OCI-LY7 (cell line): ENCODE measurements at regions not wholly inside any gene's neighbourhood (a gene's known extent, or its start where the extent isn't known, plus 50 kb on each side); places are given as distances from the start of the nearest gene placed in this dataset.

Source experiments
- BruUV-seq: library from RNA; stranded (reverse); fragments of 400-500 nt; replicated peaks from 2 replicates; lab custom pipeline; 2021; lab: Mats Ljungman, UMichigan
- CTCF ChIA-PET: fragments of 300-600 bp; sonication (Branson Sonifier 250); formaldehyde crosslinking; loops from one replicate; lab custom pipeline; 2022; ENCODE audit warnings: antibody characterized with exemption; ENCODE audit not compliant: unreplicated experiment; lab: Charles Lee
- POLR2A ChIA-PET: fragments of 300-600 bp; sonication (Branson Sonifier 250); formaldehyde crosslinking; loops from one replicate; lab custom pipeline; 2022; ENCODE audit warnings: antibody characterized with exemption; lab: Charles Lee
- DNase-seq: peaks from one replicate; pipeline ENCODE4 v3.0.0-alpha.2; 2015; ENCODE audit warnings: low spot score
- H2AFZ ChIP-seq: fragments of 200-600 bp; sonication (generic), shearing (Covaris generic); 2 replicates; pipeline ENCODE4 v1.6.1; 2014; ENCODE audit warnings: mild to moderate bottlenecking, antibody characterized with exemption, low read length, moderate library complexity
- H3K27ac ChIP-seq: fragments of 200-600 bp; sonication (generic); 2 replicates; pipeline ENCODE4 v1.5.1; 2014; ENCODE audit warnings: mixed run types, low read depth, mild to moderate bottlenecking, moderate library complexity, low read length, inconsistent platforms; ENCODE audit not compliant: poor library complexity, severe bottlenecking
- H3K36me3 ChIP-seq: fragments of 200-600 bp; sonication (generic); 2 replicates; pipeline ENCODE4 v1.6.1; 2014; ENCODE audit warnings: mild to moderate bottlenecking, antibody characterized with exemption, low read length, moderate library complexity, mixed read lengths; ENCODE audit not compliant: insufficient read depth
- H3K4me1 ChIP-seq: fragments of 200-600 bp; sonication (generic); 2 replicates; pipeline ENCODE4 v1.5.1; 2014; ENCODE audit warnings: mild to moderate bottlenecking, low read length; ENCODE audit not compliant: insufficient read depth, poor library complexity, severe bottlenecking
- H3K4me2 ChIP-seq: fragments of 200-600 bp; sonication (generic); 2 replicates; pipeline ENCODE4 v1.6.1; 2014; ENCODE audit warnings: mild to moderate bottlenecking, low read length
- H3K4me3 ChIP-seq: fragments of 200-600 bp; sonication (generic); 2 replicates; pipeline ENCODE4 v1.5.1; 2014; ENCODE audit warnings: mild to moderate bottlenecking, low read depth, low read length; ENCODE audit not compliant: poor library complexity, severe bottlenecking
- H3K79me2 ChIP-seq: fragments of 200-600 bp; sonication (generic); 2 replicates; pipeline ENCODE4 v1.6.1; 2016; ENCODE audit warnings: low read depth, mild to moderate bottlenecking, low read length, moderate library complexity, mixed read lengths; ENCODE audit not compliant: insufficient read depth
- H3K9me2 ChIP-seq: fragments of 200-600 bp; sonication (generic); 2 replicates; pipeline ENCODE4 v1.6.1; 2016; ENCODE audit warnings: mild to moderate bottlenecking, low read length, mixed read lengths; ENCODE audit not compliant: insufficient read depth
- H3K9me3 ChIP-seq: fragments of 200-600 bp; sonication (generic); 2 replicates; pipeline ENCODE4 v1.6.1; 2014; ENCODE audit warnings: mild to moderate bottlenecking, mixed run types, low read length, mixed read lengths
- H4K20me1 ChIP-seq: fragments of 200-600 bp; sonication (generic); 2 replicates; pipeline ENCODE4 v1.6.1; 2014; ENCODE audit warnings: mild to moderate bottlenecking, antibody characterized with exemption, low read length, moderate library complexity, mixed read lengths; ENCODE audit not compliant: insufficient read depth
- CTCF ChIP-seq: fragments of 200-600 bp; sonication (generic); conservative IDR thresholded peaks from 2 replicates; pipeline ENCODE4 v1.5.1; 2014; ENCODE audit warnings: mild to moderate bottlenecking, antibody characterized with exemption, low read length, moderate library complexity, mixed read lengths
- EZH2phosphoT487 ChIP-seq: fragments of 200-600 bp; sonication (generic); IDR thresholded peaks from 2 replicates; pipeline ENCODE4 v1.6.1; 2018; ENCODE audit warnings: low read depth, borderline replicate concordance, mild to moderate bottlenecking, mixed run types, antibody characterized with exemption, low read length, moderate library complexity, mixed read lengths
- intact Hi-C: fragments of 100-400 bp; cut with micrococcal nuclease; formaldehyde crosslinking; loops from one replicate; pipeline ENCODE4 v1.10.0; 2022; ENCODE audit not compliant: unreplicated experiment

GRCh38 chr7:155992974-155993373 is 180.7 kb upstream of the SHH start:
- ChIA-PET CTCF (no interaction called here), POLR2A (interaction anchor here (0.5 kb wide), 1 partner anchor 32 kb away, joined by 3 read pairs; no protein-coding TSS in a partner anchor)

GRCh38 chr7:155992538-155992937 is 180.3 kb upstream of the SHH start:
- H3K4me2 ChIP-seq = no peak overlapping the region
- peaks cover 9% of the 10 kb centered on the region for H3K4me1 ChIP-seq
- CTCF ChIA-PET = no interaction called here
- no peak for TF ChIP-seq EZH2phosphoT487
- TF ChIP-seq CTCF = no peak
- BruUV-seq = no TSS peak
- H3K4me3 ChIP-seq = no peak overlapping the region
- no peaks in the 10 kb centered on the region for H3K9me3 ChIP-seq
- no peak for DNase-seq
- intact Hi-C loops = no loop called here
- H3K79me2 ChIP-seq = no peaks in the 10 kb centered on the region
- H3K36me3 ChIP-seq = no peaks in the 10 kb centered on the region
- no peaks in the 10 kb centered on the region for H3K9me2 ChIP-seq
- no peak overlapping the region for H3K27ac ChIP-seq
- no peak overlapping the region for H2AFZ ChIP-seq
- H4K20me1 ChIP-seq = no peaks in the 10 kb centered on the region
- POLR2A ChIA-PET = interaction anchor here (0.5 kb wide), 1 partner anchor 32 kb away, joined by 3 read pairs; no protein-coding TSS in a partner anchor

More at GRCh38 chr7:155992974-155993373, 180.7 kb upstream of the SHH start:
- no peak for TF ChIP-seq EZH2phosphoT487
- TF ChIP-seq CTCF = no peak
- no peak overlapping the region for H3K4me3 ChIP-seq
- H3K27ac ChIP-seq = no peak overlapping the region
- no peaks in the 10 kb centered on the region for H4K20me1 ChIP-seq
- H3K4me2 ChIP-seq = no peak overlapping the region
- no peak for DNase-seq
- H3K36me3 ChIP-seq = no peaks in the 10 kb centered on the region
- H3K9me3 ChIP-seq = no peaks in the 10 kb centered on the region
- H3K79me2 ChIP-seq = no peaks in the 10 kb centered on the region
- no peaks in the 10 kb centered on the region for H3K9me2 ChIP-seq
- no TSS peak for BruUV-seq
- H2AFZ ChIP-seq = no peak overlapping the region
- peaks cover 9% of the 10 kb centered on the region for H3K4me1 ChIP-seq
- intact Hi-C loops = no loop called here

- intact Hi-C loops = no loop called here
- Histone ChIP-seq H4K20me1 (no peaks in the 10 kb centered on the region), H3K4me3 (no peak overlapping the region), H3K27ac (no peak overlapping the region), H3K79me2 (no peaks in the 10 kb centered on the region), H3K4me2 (no peak overlapping the region), H3K4me1 (peaks cover 9% of the 10 kb centered on the region), H3K36me3 (no peaks in the 10 kb centered on the region), H3K9me3 (no peaks in the 10 kb centered on the region), H3K9me2 (no peaks in the 10 kb centered on the region), H2AFZ (no peak overlapping the region)
- no TSS peak for BruUV-seq
- ChIA-PET POLR2A (no interaction called here), CTCF (no interaction called here)
- DNase-seq = no peak
- TF ChIP-seq CTCF (no peak), EZH2phosphoT487 (no peak)
Measured at GRCh38 chr7:155992107-155992506, 179.8 kb upstream of the SHH start.
